ENCODE measurements at regions not wholly inside any gene's neighbourhood (a gene's known extent, or its start where the extent isn't known, plus 50 kb on each side); places are given as distances from the start of the nearest gene placed in this dataset.
"Not testable (repeated sequence)": the region's sequence is repeated elsewhere in the genome, so short reads cannot be mapped to it uniquely, and the experiment has no call there.

DNA sequence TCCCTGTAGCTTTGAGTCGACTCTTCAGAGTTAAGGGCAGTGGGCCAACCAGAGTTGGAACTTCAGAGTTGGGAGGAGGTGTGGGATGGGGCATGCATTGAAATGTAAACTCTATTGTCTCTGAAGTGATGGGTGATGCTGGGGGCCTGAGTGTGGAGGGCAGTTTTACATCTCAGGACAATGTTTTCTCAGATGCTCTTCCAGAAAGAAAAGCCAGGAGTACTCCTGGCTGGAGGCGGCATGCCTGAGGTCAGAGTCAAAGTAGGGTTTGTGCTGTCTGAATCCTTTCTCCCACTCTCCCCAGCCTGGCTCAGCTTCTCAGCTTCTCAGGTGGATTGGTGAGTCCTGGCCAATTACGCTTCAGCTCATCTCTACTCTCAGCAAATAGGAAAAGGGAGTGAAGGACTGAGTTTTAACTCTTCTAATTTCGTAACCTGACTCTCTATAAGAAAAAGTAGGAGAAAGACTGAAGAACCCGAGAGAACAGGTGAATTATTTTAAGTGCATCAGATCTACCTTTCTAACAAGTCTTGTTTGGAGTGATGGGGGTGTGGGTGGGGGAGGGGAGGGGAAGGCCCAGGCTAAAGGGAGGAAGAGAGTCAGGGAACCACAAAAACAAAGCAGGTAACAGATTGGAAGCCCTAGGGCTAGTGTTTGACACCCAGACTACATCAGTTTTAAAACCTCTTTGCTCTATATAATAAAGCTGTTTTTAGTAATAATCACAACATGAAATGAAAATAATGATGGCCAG, 107.5 kb upstream of the PELI1 start:
- no peak for DNase-seq (ENCODE audit: low read depth in 1 of 2, low spot score in 1 of 2)
- H3K4me3 ChIP-seq (replicated peaks; ENCODE audit: insufficient read depth, low read length) = no peak overlapping the region
- H3K27me3 ChIP-seq (ENCODE audit: insufficient read depth, poor library complexity, severe bottlenecking) = no peaks in the 10 kb centered on the region
- H3K27ac ChIP-seq (replicated peaks) = no peak overlapping the region
- TF ChIP-seq SPI1 (IDR thresholded peaks at IDR 0.05; ENCODE audit: borderline replicate concordance, low read depth) (no peak), POLR2AphosphoS5 (IDR thresholded peaks at IDR 0.05; ENCODE audit: low read depth) (no peak), GABPA (IDR thresholded peaks at IDR 0.05; ENCODE audit: low read depth) (no peak), REST (IDR thresholded peaks at IDR 0.05; ENCODE audit: insufficient replicate concordance, low read depth) (no peak), CTCF (IDR thresholded peaks at IDR 0.05; ENCODE audit: insufficient read depth, low read length) (no peak)

- not testable (repeated sequence) for DNase-seq (ENCODE audit: low read depth in 1 of 2, low spot score in 1 of 2); H3K27me3 ChIP-seq (ENCODE audit: insufficient read depth, poor library complexity, severe bottlenecking); H3K27ac ChIP-seq (replicated peaks); H3K4me3 ChIP-seq (replicated peaks; ENCODE audit: insufficient read depth, low read length)
Observed at GRCh38 chr2:64252251-64252978, 108.2 kb upstream of the PELI1 start.

DNA sequence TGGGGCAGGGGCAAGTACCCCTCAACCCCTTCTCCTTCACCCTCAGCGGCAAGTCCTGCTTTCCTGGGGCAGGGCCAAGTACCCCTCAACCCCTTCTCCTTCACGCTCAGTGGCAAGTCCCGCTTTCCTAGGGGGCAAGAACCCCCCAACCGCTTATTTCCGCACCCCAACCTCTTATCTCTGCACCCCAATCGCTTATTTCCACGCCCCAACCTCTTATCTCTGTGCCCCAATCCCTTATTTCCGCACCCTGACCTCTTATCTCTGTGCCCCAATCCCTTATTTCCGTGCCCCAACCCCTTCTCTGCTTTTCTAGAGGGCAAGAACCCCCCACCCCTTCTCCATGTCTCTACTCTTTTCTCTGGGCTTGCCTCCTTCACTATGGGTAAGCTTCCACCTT, 109.2 kb upstream of the PELI1 start:
- DNase-seq (ENCODE audit: low read depth in 1 of 2, low spot score in 1 of 2); H3K27ac ChIP-seq (replicated peaks); H3K27me3 ChIP-seq (ENCODE audit: insufficient read depth, poor library complexity, severe bottlenecking); H3K4me3 ChIP-seq (replicated peaks; ENCODE audit: insufficient read depth, low read length): not testable (repeated sequence)

DNA sequence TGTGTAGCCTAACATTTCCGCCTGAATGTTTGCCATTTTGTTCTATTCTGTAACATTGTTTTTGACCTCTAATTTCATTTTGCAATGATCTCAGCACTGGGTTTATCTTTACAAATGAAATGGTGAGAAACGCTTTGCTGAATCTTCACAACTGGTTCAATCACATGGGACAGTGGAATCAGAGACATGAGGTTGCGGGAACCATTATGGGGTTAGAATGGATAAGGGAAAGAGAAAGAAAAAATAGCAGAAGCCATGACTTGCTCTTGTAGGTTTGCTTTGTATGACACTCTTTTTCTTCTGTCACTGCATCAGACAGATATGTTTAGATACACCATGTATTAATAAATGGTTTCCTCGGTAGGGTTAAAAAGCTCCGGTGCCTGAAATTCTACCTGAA, 114.3 kb upstream of the PELI1 start:
- TF ChIP-seq CTCF (IDR thresholded peaks at IDR 0.05; ENCODE audit: insufficient read depth, low read length) (no peak), REST (IDR thresholded peaks at IDR 0.05; ENCODE audit: insufficient replicate concordance, low read depth) (no peak), POLR2AphosphoS5 (IDR thresholded peaks at IDR 0.05; ENCODE audit: low read depth) (no peak), GABPA (IDR thresholded peaks at IDR 0.05; ENCODE audit: low read depth) (no peak), SPI1 (IDR thresholded peaks at IDR 0.05; ENCODE audit: borderline replicate concordance, low read depth) (no peak)
- Histone ChIP-seq H3K27me3 (ENCODE audit: insufficient read depth, poor library complexity, severe bottlenecking) (no peaks in the 10 kb centered on the region), H3K27ac (replicated peaks) (no peak overlapping the region), H3K4me3 (replicated peaks; ENCODE audit: insufficient read depth, low read length) (no peak overlapping the region)
- DNase-seq (ENCODE audit: low read depth in 1 of 2, low spot score in 1 of 2) = no peak
